Glutamatergic neuron (in vitro differentiated cells): ENCODE measurements at regions not wholly inside any gene's neighbourhood (a gene's known extent, or its start where the extent isn't known, plus 50 kb on each side); places are given as distances from the start of the nearest gene placed in this dataset.

Source experiments
- DNase-seq: peaks from one replicate; pipeline ENCODE4 v3.0.0; 2022
- H3K27ac Mint-ChIP-seq: one replicate; pipeline ENCODE4 v1.8.0; 2020; ENCODE audit warnings: mild to moderate bottlenecking, mixed read lengths, inconsistent platforms; ENCODE audit not compliant: unreplicated experiment
- H3K27me3 Mint-ChIP-seq: one replicate; pipeline ENCODE4 v1.8.0; 2020; ENCODE audit warnings: mild to moderate bottlenecking, moderate library complexity, mixed read lengths, inconsistent platforms; ENCODE audit not compliant: unreplicated experiment
- H3K36me3 Mint-ChIP-seq: one replicate; pipeline ENCODE4 v1.8.0; 2020; ENCODE audit warnings: mild to moderate bottlenecking, mixed read lengths, inconsistent platforms; ENCODE audit not compliant: unreplicated experiment
- H3K4me1 Mint-ChIP-seq: one replicate; pipeline ENCODE4 v1.8.0; 2020; ENCODE audit warnings: mild to moderate bottlenecking, low read depth, mixed read lengths, inconsistent platforms; ENCODE audit not compliant: unreplicated experiment
- H3K4me3 Mint-ChIP-seq: one replicate; pipeline ENCODE4 v1.8.0; 2020; ENCODE audit warnings: mild to moderate bottlenecking, mixed read lengths, inconsistent platforms; ENCODE audit not compliant: unreplicated experiment
- H3K9me3 Mint-ChIP-seq: one replicate; pipeline ENCODE4 v1.8.0; 2020; ENCODE audit warnings: mild to moderate bottlenecking, moderate library complexity, mixed read lengths, inconsistent platforms; ENCODE audit not compliant: unreplicated experiment
- TF ChIP-seq, protein P1 (sequence below): fragments of 200-600 bp; sonication (generic); IDR thresholded peaks from one replicate; pipeline ENCODE4 v1.5.0; 2021; ENCODE audit not compliant: partially characterized antibody, unreplicated experiment

DNA sequence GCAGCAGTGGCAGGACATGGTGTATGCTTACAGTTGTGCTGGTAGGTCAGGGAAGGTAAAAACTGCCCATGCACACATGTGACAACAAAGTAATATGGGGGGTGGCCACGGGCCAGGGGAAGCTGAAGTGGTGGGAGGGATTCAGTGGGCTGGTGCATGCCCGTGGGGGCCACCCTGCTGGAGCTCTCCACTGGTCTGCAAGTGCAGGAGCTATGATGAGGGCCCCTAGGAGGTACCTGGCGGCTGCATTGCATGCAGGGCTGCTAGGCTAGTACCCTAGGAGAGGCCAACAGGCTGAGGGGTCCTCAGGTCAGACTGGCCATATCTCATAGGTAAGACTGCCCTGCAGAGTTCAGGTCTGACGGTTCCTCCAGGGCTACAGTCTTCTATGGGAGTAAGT lies 265.9 kb downstream of the NUP35 start:
- no peak overlapping the region for H3K27ac Mint-ChIP-seq
- H3K9me3 Mint-ChIP-seq = peaks cover 3% of the 10 kb centered on the region

DNA sequence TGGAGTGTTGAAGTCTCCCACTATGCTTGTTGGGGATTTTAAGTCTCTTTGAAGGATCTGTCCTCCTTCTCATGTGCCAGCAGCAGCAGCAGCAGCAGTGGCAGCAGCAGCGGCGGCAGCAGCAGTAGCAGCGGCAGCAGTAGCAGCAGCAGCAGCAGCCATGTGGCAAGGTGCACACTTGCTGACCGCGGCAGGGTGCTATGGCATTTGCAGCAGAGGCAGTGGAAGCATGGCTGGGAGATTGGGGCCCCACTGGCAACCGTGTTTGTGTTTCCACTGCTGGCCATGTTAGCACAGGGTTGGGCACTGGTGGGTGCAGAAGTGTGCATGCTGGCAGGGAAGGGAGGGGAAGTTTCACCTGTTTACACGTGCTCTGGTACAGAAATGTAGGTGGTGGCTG lies 280.1 kb downstream of the NUP35 start:
- Mint-ChIP-seq H3K9me3 (peaks cover 8% of the 10 kb centered on the region), H3K27ac (no peak overlapping the region)
- TF ChIP-seq, protein P1, sequence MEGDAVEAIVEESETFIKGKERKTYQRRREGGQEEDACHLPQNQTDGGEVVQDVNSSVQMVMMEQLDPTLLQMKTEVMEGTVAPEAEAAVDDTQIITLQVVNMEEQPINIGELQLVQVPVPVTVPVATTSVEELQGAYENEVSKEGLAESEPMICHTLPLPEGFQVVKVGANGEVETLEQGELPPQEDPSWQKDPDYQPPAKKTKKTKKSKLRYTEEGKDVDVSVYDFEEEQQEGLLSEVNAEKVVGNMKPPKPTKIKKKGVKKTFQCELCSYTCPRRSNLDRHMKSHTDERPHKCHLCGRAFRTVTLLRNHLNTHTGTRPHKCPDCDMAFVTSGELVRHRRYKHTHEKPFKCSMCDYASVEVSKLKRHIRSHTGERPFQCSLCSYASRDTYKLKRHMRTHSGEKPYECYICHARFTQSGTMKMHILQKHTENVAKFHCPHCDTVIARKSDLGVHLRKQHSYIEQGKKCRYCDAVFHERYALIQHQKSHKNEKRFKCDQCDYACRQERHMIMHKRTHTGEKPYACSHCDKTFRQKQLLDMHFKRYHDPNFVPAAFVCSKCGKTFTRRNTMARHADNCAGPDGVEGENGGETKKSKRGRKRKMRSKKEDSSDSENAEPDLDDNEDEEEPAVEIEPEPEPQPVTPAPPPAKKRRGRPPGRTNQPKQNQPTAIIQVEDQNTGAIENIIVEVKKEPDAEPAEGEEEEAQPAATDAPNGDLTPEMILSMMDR = no peak

More for the DNA sequence above, 265.9 kb downstream of the NUP35 start:
- TF ChIP-seq, protein P1 = no peak
- no peaks in the 10 kb centered on the region for H3K4me1 Mint-ChIP-seq
- peaks cover 2% of the 10 kb centered on the region for H3K27me3 Mint-ChIP-seq
- H3K36me3 Mint-ChIP-seq = peaks cover 14% of the 10 kb centered on the region
- DNase-seq = no peak
- no peak overlapping the region for H3K4me3 Mint-ChIP-seq

DNA sequence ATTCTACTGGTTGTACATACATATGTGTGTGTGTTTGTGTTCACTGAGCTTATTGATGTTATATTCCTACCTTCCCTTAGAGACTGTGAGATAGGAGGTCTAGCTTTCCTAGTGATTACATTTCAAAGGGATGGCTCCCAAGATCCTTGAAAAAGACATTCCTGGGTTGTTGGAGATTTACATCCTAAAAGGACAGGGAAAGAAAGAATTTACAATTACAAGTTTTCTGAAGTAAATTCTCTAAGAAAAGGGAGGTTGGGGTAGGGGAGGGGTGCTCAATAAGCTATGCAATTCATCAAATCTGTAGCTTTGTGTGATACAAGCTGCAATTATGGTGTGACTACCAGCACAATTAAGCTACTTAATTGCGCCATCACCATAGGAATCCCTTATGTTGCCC lies 284.3 kb downstream of the NUP35 start:
- Mint-ChIP-seq H3K9me3 (peaks cover 8% of the 10 kb centered on the region), H3K4me1 (no peaks in the 10 kb centered on the region)
- no peak for DNase-seq

More for the DNA sequence above, 280.1 kb downstream of the NUP35 start:
- DNase-seq = no peak
- H3K36me3 Mint-ChIP-seq = peaks cover 9% of the 10 kb centered on the region
- no peaks in the 10 kb centered on the region for H3K27me3 Mint-ChIP-seq
- no peak overlapping the region for H3K4me3 Mint-ChIP-seq
- H3K4me1 Mint-ChIP-seq = no peaks in the 10 kb centered on the region

DNA sequence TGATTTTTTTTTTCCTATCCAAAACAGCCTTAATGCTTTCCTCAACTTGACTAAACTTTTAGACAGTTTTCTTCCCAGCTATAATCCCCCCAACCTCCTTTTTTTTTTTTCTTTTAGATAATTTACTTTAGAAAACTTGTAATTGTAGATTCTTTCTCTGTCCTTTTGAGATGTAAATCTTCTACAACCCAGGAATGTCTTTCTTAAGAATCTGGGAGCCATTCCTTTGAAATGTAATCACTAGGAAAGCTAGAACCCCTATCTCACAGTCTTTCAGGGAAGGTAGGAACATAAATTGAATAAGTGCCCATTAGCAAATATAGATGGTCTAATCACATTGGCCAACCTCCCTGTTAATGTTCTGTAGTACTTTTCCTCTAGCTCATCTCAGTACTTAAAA lies 285.4 kb downstream of the NUP35 start:
- TF ChIP-seq, protein P1 = no peak
- H3K4me3 Mint-ChIP-seq = no peak overlapping the region
- H3K36me3 Mint-ChIP-seq = no peaks in the 10 kb centered on the region
- H3K4me1 Mint-ChIP-seq = no peaks in the 10 kb centered on the region
- H3K27me3 Mint-ChIP-seq = no peaks in the 10 kb centered on the region
- peaks cover 1% of the 10 kb centered on the region for H3K9me3 Mint-ChIP-seq
- DNase-seq = no peak
- H3K27ac Mint-ChIP-seq = no peak overlapping the region

More for the DNA sequence above, 284.3 kb downstream of the NUP35 start:
- no peaks in the 10 kb centered on the region for H3K27me3 Mint-ChIP-seq
- peaks cover 9% of the 10 kb centered on the region for H3K36me3 Mint-ChIP-seq
- TF ChIP-seq, protein P1 = no peak
- no peak overlapping the region for H3K4me3 Mint-ChIP-seq
- no peak overlapping the region for H3K27ac Mint-ChIP-seq

DNA sequence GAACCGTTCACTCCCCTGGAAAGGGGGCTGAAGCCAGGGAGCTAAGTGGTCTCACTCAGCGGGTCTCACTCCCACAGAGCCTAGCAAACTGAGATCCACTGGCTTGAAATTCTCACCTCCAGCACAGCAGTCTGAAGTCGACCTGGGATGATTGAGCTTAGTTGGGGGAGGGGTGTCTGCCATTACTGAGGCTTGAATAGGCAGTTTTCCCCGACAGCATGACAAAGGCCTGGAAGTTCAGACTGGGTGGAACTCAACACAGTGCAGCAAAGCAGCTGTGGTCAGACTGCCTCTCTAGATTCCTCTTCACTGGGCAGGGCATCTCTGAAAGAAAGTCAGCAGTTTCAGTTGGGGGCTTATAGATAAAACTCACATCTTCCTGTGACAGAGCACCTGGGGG lies 292.5 kb downstream of the NUP35 start:
- DNase-seq = no peak
- no peak overlapping the region for H3K4me3 Mint-ChIP-seq
- H3K27ac Mint-ChIP-seq = no peak overlapping the region
- TF ChIP-seq, protein P1 = no peak
- no peaks in the 10 kb centered on the region for H3K36me3 Mint-ChIP-seq
- no peaks in the 10 kb centered on the region for H3K4me1 Mint-ChIP-seq
- H3K9me3 Mint-ChIP-seq = no peaks in the 10 kb centered on the region
- H3K27me3 Mint-ChIP-seq = no peaks in the 10 kb centered on the region
